ENCODE measurements at regions not wholly inside any gene's neighbourhood (a gene's known extent, or its start where the extent isn't known, plus 50 kb on each side); places are given as distances from the start of the nearest gene placed in this dataset.
"Not testable (repeated sequence)": the region's sequence is repeated elsewhere in the genome, so short reads cannot be mapped to it uniquely, and the experiment has no call there.

GRCh38 chr6:105691081-105691480 is 288.2 kb upstream of the PREP start:
- Mint-ChIP-seq H3K4me1 (no peaks in the 10 kb centered on the region), H3K9me3 (ENCODE audit: insufficient read depth) (peaks cover 12% of the 10 kb centered on the region), H3K27me3 (peaks cover 12% of the 10 kb centered on the region), H3K27ac (no peak overlapping the region), H3K4me3 (no peak overlapping the region)
- TF ChIP-seq EZH2 (IDR thresholded peaks at IDR 0.05; ENCODE audit: borderline replicate concordance, insufficient read depth, low read depth, low read length, poor library complexity, severe bottlenecking) (no peak), CTCF (IDR thresholded peaks at IDR 0.05) (no peak)
- no peaks in the 10 kb centered on the region for H3K4me1 ChIP-seq (ENCODE audit: control insufficient read depth in 2 of 2, insufficient read depth in 2 of 2, low read length in 2 of 2)
- WGBS (ENCODE audit: insufficient coverage) = no CpG with 5 or more reads among the region's 3 CpGs
- ATAC-seq (ENCODE audit: low read depth) = no peak
- ChIA-PET POLR2A (no interaction called here), CTCF (no interaction called here)
- peaks cover 0 to 3% (median 1%) of the 10 kb centered on the region in 4 experiments for H3K27me3 ChIP-seq (replicated peaks in 1 of 4; ENCODE audit: control extremely low read depth in 1 of 4, control insufficient read depth in 3 of 4, insufficient read depth in 4 of 4, low read length in 3 of 4)
- no peaks in the 10 kb centered on the region for H3K36me3 ChIP-seq (replicated peaks in 1 of 2; ENCODE audit: control extremely low read depth in 1 of 2, control insufficient read depth in 1 of 2, extremely low read depth in 1 of 2, insufficient read depth in 2 of 2, low read length in 1 of 2)
- no peak overlapping the region for H3K4me3 ChIP-seq (ENCODE audit: control extremely low read depth in 1 of 5, extremely low read depth in 1 of 5, insufficient read depth in 1 of 5, low read depth in 2 of 5, low read length in 4 of 5)
- no peak overlapping the region for H2AFZ ChIP-seq (ENCODE audit: insufficient read depth, low read depth, low read length, poor library complexity, severe bottlenecking)
- H3K27ac ChIP-seq (ENCODE audit: low read length in 2 of 2) = no peak overlapping the region
- no peaks in the 10 kb centered on the region for H4K20me1 ChIP-seq (ENCODE audit: control insufficient read depth, insufficient read depth, low read length, poor library complexity, severe bottlenecking)
- DNase-seq = no peak
- H3K79me2 ChIP-seq (ENCODE audit: control insufficient read depth, insufficient read depth, low read length) = no peaks in the 10 kb centered on the region
- intact Hi-C loops (cut with micrococcal nuclease) = no loop called here
- no peak overlapping the region for H3K9ac ChIP-seq (ENCODE audit: low read length)
- peaks cover 0 to 15% (median 9%) of the 10 kb centered on the region in 3 donors for H3K9me3 ChIP-seq (ENCODE audit: control extremely low read depth in 1 of 3, control insufficient read depth in 2 of 3, insufficient read depth in 1 of 3, low read length in 2 of 3)
- H3K4me2 ChIP-seq (replicated peaks; ENCODE audit: low read depth, low read length, poor library complexity, severe bottlenecking) = no peak overlapping the region

- Histone ChIP-seq H3K9ac (ENCODE audit: low read length) (no peak overlapping the region), H3K4me1 (ENCODE audit: control insufficient read depth in 2 of 2, insufficient read depth in 2 of 2, low read length in 2 of 2) (no peaks in the 10 kb centered on the region), H3K79me2 (ENCODE audit: control insufficient read depth, insufficient read depth, low read length) (no peaks in the 10 kb centered on the region), H3K4me3 (ENCODE audit: control extremely low read depth in 1 of 5, extremely low read depth in 1 of 5, insufficient read depth in 1 of 5, low read depth in 2 of 5, low read length in 4 of 5) (no peak overlapping the region), H2AFZ (ENCODE audit: insufficient read depth, low read depth, low read length, poor library complexity, severe bottlenecking) (no peak overlapping the region), H3K27me3 (replicated peaks in 1 of 4; ENCODE audit: control extremely low read depth in 1 of 4, control insufficient read depth in 3 of 4, insufficient read depth in 4 of 4, low read length in 3 of 4) (peaks cover 0 to 3% (median 0%) of the 10 kb centered on the region in 4 experiments), H3K36me3 (replicated peaks in 1 of 2; ENCODE audit: control extremely low read depth in 1 of 2, control insufficient read depth in 1 of 2, extremely low read depth in 1 of 2, insufficient read depth in 2 of 2, low read length in 1 of 2) (no peaks in the 10 kb centered on the region), H3K27ac (ENCODE audit: low read length in 2 of 2) (no peak overlapping the region), H3K4me2 (replicated peaks; ENCODE audit: low read depth, low read length, poor library complexity, severe bottlenecking) (no peak overlapping the region), H4K20me1 (ENCODE audit: control insufficient read depth, insufficient read depth, low read length, poor library complexity, severe bottlenecking) (no peaks in the 10 kb centered on the region), H3K9me3 (ENCODE audit: control extremely low read depth in 1 of 3, control insufficient read depth in 2 of 3, insufficient read depth in 1 of 3, low read length in 2 of 3) (peaks cover 1 to 15% (median 15%) of the 10 kb centered on the region in 3 donors)
- intact Hi-C loops (cut with micrococcal nuclease) = no loop called here
- Mint-ChIP-seq H3K9me3 (ENCODE audit: insufficient read depth) (peaks cover 15% of the 10 kb centered on the region), H3K27ac (no peak overlapping the region), H3K27me3 (peaks cover 8% of the 10 kb centered on the region), H3K4me3 (no peak overlapping the region), H3K4me1 (no peaks in the 10 kb centered on the region)
- ChIA-PET CTCF (no interaction called here), POLR2A (no interaction called here)
- WGBS (ENCODE audit: insufficient coverage) = no CpG with 5 or more reads among the region's 1 CpG
- DNase-seq (no peak), ATAC-seq (ENCODE audit: low read depth) (no peak)
- TF ChIP-seq CTCF (IDR thresholded peaks at IDR 0.05) (no peak), EZH2 (IDR thresholded peaks at IDR 0.05; ENCODE audit: borderline replicate concordance, insufficient read depth, low read depth, low read length, poor library complexity, severe bottlenecking) (no peak)
Observed at GRCh38 chr6:105688573-105688972, 285.7 kb upstream of the PREP start.

GRCh38 chr6:105686793-105687192 is 283.9 kb upstream of the PREP start:
- CTCF ChIA-PET; H3K27ac ChIP-seq (ENCODE audit: low read length in 2 of 2); H2AFZ ChIP-seq (ENCODE audit: insufficient read depth, low read depth, low read length, poor library complexity, severe bottlenecking); intact Hi-C loops (cut with micrococcal nuclease); H3K4me1 Mint-ChIP-seq; H3K9ac ChIP-seq (ENCODE audit: low read length); H3K27ac Mint-ChIP-seq; DNase-seq; H3K79me2 ChIP-seq (ENCODE audit: control insufficient read depth, insufficient read depth, low read length); H3K27me3 ChIP-seq (replicated peaks in 1 of 4; ENCODE audit: control extremely low read depth in 1 of 4, control insufficient read depth in 3 of 4, insufficient read depth in 4 of 4, low read length in 3 of 4); H3K4me3 Mint-ChIP-seq; H3K4me2 ChIP-seq (replicated peaks; ENCODE audit: low read depth, low read length, poor library complexity, severe bottlenecking); H3K27me3 Mint-ChIP-seq; H3K36me3 ChIP-seq (replicated peaks in 1 of 2; ENCODE audit: control extremely low read depth in 1 of 2, control insufficient read depth in 1 of 2, extremely low read depth in 1 of 2, insufficient read depth in 2 of 2, low read length in 1 of 2); H4K20me1 ChIP-seq (ENCODE audit: control insufficient read depth, insufficient read depth, low read length, poor library complexity, severe bottlenecking); H3K4me3 ChIP-seq (ENCODE audit: control extremely low read depth in 1 of 5, extremely low read depth in 1 of 5, insufficient read depth in 1 of 5, low read depth in 2 of 5, low read length in 4 of 5); ATAC-seq (ENCODE audit: low read depth); POLR2A ChIA-PET; H3K4me1 ChIP-seq (ENCODE audit: control insufficient read depth in 2 of 2, insufficient read depth in 2 of 2, low read length in 2 of 2): not testable (repeated sequence)
- no CpG with 5 or more reads among the region's 1 CpG for WGBS (ENCODE audit: insufficient coverage)
- H3K9me3 Mint-ChIP-seq (ENCODE audit: insufficient read depth) = peaks cover 16% of the 10 kb centered on the region
- H3K9me3 ChIP-seq (ENCODE audit: control extremely low read depth in 1 of 3, control insufficient read depth in 2 of 3, insufficient read depth in 1 of 3, low read length in 2 of 3) = peaks cover 1 to 15% (median 15%) of the 10 kb centered on the region in 3 donors
